Skeletal muscle tissue (tissue), 1 donor: ENCODE measurements at regions not wholly inside any gene's neighbourhood (a gene's known extent, or its start where the extent isn't known, plus 50 kb on each side); places are given as distances from the start of the nearest gene placed in this dataset. TPM values are rescaled to one million over a fixed set of nuclear protein-coding genes. Genes with fewer than 3 reads are reported as not detected.

Experiments
- small RNA-seq: library from RNA; depleted of rRNA; stranded (forward); fragments of <200 nt; gene quantifications from one replicate; pipeline ENCODE3, GENCODE V24; 2014

Small RNAs in the stretch of these regions (small RNA-seq; reads per million reads assigned to genes)
- not detected for gene MIR1302-4
